Stimulated activated naive CD8-positive, alpha-beta T cell treated with anti-CD3 and anti-CD28 coated beads, Interleukin-15, Interleukin-2, amounts not matched to agents 100 U/mL and 50 U/mL, for 24 hours (primary cell): ENCODE measurements at regions not wholly inside any gene's neighbourhood (a gene's known extent, or its start where the extent isn't known, plus 50 kb on each side); places are given as distances from the start of the nearest gene placed in this dataset.
A peak's percentile ranks its signal among the peaks of the same experiment; 100 is the strongest.
"Not testable (repeated sequence)": the region's sequence is repeated elsewhere in the genome, so short reads cannot be mapped to it uniquely, and the experiment has no call there.

Source experiments
- ATAC-seq: fragments of 150-1000 bp; cut with Tn5 transposase; one replicate; pipeline ENCODE4 v1.10.0; 2021
- DNase-seq: peaks from one replicate; pipeline ENCODE4 v3.0.0; 2021

DNA sequence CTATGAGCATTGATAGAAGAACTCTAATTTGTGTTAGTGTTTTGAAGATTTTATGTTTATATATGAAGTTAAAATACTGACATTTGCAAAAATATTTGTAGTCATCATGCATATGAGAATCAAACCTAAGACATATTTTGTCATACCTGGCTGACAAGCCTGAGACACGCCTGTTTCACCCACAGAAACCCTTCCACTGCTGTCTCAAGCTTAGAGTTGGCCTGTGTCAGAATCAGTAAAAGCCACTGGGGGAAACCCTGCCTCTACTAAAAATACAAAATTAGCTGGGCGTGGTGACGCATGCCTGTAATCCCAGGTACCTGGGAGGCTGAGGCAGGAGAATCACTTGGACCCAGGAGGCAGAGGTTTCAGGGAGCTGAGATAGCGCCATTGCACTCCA, 218.0 kb upstream of the C1QTNF3 start:
- not testable (repeated sequence) for DNase-seq, ATAC-seq

DNA sequence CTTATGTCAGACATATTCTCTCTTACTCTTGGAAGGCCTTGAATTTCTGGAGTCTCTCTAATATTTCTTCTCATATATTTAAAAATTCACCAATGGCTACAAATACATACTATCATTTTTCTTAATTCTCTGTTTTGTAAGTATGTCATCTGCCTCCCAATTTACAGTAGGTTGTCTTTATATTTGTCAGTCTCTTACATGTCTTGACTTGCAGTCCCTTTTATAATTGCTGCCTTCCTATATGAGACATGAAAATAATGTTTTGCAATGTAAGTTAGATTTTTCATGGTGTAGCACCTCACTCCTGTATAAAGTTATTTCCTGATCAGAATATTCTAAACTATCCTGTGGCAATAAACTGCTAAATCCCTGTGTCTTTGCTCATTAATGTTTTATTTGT, 223.1 kb upstream of the C1QTNF3 start:
- not testable (repeated sequence) for ATAC-seq

DNA sequence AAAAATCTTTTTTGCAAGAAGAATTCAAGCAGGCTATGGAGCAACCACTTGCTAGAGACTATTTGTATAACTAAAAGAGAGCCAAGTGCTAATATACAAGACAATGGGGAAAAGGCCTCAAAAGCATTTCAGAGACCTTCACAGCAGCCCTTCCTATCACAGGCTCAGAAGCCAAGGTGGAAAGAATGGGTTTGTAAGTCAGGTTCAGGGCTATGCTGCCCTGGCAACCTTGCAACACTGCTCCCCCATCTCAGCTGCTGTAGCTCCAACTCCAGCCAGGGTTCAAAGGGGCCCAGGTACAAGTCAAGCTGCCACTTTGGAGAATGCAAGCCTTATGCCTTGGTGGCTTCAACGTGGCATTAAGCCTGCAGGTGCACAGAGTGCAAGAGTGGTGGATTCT, 253.7 kb upstream of the C1QTNF3 start:
- DNase-seq, ATAC-seq: not testable (repeated sequence)

More for the DNA sequence above, 223.1 kb upstream of the C1QTNF3 start:
- DNase-seq = not testable (repeated sequence)

DNA sequence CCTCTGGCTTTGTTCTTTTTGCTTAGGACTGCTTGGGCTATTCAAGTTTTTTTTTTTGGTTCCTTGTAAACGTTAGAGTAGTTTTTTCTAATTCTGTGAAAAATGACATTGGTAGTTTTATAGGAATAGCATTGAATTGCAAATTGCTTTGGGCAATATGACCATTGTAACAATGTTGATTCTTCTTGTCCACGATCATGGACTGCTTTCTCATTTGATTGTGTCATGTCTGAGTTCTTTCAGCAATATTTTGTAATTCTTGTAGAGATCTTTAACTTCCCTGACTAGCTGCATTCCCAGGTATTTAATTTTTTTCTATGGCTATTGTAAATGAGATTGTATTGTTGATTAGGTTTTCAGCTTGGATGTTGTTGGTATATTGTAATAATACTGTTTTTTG, 286.2 kb upstream of the C1QTNF3 start:
- DNase-seq, ATAC-seq: not testable (repeated sequence)

DNA sequence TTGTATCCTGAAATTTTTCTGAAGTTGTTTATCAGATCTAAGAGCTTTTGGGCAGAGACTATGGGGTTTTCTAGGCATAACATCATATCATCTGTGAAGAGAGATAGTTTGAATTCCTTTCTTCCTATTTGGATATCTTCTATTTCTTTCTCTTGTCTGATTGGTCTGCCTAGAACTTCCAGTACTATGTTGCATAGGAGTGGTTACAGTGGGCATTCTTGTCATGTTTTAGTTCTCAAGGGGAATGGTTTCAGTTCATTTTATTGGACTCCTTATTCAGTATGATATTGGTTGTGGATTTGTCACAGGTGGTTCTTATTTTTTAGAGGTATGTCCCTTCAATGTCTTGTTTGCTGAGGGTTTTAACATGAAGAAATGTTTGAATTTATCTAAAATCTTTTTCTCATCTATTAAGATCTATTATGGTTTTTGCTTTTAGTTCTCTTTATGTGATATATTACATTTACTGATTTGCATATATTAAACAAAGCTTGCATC, 286.6 kb upstream of the C1QTNF3 start:
- not testable (repeated sequence) for ATAC-seq, DNase-seq

DNA sequence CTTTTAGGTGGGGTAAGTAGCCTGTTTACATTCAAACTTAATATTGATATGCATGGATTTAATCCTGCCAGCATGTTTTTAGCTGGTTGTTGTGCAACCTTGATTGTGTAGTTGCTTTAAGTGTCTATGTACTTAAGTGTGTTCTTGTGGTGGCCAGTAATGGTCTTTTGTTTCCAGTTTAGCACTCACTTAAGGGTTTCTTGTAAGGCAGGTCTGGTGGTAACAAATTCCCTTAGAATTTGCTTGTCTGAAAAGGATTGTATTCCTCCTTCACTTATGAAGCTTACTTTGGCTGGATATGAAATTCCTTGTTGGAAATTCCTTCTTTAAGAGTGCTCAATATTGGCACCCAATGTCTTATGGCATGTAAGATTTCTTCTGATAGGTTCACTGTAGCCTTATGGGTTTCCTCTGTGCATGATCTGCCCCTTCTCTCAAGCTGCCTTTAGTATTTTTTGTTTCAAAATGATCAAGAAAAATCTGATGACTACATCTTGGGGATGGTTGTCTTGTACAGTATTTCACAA, 289.0 kb upstream of the C1QTNF3 start:
- not testable (repeated sequence) for DNase-seq

DNA sequence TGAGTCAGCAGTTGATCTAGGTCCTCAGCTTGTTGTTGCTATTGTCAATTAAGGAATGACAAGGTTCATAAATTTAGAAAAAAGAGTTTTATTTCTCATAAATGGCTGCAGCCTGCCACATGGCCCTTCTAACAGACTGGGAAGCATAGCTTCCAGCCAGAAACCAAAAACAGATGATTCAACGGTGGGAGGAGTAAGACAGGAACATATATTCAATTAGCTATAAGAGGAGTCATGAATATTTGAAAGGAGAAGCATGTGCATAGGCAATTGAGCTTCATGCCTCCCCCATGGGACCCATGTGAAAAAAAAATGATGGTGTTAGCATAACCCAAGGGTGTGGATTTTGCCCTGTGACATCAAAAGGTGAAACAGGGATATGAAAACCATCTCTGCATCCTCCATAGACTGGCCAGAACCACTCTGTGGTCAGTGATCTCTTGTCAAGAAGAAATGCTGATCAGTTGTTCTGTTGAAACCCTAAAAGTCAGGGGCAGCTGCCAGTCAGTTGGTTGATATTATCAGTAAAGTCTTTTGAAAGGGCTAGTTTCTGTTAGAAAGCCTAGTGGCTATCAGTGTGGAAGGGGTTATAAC, 296.5 kb upstream of the C1QTNF3 start:
- DNase-seq, ATAC-seq: not testable (repeated sequence)

More for the DNA sequence above, 289.0 kb upstream of the C1QTNF3 start:
- not testable (repeated sequence) for ATAC-seq

DNA sequence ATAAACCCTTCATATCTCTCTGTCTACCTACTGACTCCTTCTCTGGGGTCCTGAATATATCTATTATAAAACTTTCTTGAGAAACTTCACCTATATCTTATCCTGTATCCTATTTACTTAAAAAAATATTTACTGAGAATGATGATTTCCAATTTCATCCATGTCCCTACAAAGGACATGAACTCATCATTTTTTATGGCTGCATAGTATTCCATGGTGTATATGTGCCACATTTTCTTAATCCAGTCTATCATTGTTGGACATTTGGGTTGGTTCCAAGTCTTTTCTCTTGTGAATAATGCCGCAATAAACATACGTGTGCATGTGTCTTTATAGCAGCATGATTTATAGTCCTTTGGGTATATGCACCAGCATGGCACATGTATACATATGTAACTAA, 301.7 kb upstream of the RAI14 start:
- DNase-seq, ATAC-seq: not testable (repeated sequence)

DNA sequence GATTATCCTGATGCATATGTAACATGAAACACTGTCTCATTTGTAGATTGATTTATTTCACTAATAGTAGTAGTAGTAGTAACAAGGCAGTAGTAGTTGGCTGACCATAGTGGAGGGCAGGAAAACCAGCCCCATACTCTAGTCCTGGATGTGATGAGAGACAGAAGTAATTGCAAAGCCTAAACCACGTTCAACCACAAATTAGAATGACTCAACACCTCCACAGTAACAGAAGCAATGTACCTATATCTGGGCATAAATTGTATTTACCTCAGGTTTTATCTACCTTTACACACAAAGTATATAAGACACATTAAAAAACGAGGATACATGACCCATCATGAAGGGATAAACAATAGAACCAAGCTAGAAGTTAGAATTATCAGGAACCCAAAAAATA, 284.7 kb upstream of the RAI14 start:
- not testable (repeated sequence) for ATAC-seq, DNase-seq

DNA sequence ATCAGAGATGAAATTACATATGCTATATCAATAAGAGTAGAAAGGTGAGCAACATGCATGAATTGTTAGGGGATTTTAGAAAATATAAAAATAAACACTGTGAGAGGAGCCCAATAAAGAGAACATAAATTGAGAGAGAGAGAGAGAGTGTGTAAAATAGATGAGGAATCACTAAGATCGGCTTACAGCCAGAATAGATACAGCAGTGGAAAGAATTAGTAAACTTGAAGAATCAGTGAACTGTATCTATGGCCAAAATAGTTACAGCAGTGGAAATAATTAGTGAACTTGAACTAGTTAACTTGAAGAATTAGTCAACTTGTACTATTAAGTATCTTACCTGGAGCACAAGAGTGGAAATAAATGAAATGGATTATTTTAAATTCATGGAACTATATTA, 284.3 kb upstream of the RAI14 start:
- DNase-seq, ATAC-seq: not testable (repeated sequence)

DNA sequence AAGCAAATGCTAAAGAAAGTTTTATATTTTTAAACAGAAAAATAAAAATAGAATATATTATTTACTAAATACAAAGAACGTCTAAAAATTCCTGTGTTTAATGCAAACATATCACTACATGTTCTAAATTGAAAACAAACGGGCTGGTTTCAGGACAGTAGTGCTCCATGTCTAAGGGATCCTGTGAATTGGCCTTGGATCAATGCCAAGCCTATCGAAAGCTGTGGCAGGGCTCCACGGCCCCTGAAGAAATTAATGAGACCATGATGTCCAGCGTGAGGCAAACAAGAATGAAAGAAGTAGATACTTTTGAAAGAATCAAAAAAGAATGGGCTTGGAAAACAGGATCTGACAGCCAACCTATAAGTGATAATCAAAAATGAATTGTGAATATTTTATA, 283.4 kb upstream of the RAI14 start:
- not testable (repeated sequence) for ATAC-seq, DNase-seq

DNA sequence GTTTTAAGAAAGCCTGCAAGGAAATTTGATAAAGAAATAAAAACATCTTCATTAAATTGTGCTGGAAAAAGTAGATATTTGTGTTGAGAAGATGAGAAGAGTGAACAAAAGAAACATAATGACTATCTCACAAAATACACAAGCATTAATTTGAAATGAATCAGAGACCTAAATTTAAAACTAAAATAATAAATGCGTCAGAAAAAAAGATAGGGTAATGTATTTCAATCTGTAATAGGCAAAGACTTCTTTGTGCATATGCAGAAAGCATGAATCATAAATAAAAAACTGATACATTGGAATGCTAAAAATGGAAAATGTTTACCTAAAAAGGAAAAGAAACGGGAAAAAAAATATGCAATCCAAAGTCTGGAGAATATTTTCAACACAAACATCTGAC, 278.5 kb upstream of the RAI14 start:
- not testable (repeated sequence) for ATAC-seq, DNase-seq

DNA sequence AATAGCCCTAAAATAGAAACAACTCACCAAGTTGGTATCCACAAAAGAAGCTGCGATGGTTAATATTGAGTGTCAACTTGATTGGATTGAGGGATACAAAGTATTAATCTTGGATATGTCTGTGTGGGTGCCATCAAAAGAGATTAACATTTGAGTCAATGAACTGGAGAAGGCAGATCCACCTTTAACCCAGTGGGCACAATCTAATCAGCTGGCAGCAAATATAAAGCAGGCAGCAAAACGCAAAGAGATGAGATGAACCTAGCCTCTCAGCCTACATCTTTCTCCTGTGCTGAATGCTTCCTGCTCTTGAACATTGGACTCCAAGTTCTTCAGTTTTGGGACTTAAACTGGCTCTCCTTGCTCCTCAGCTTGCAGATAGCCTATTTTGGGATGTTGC, 277.6 kb upstream of the RAI14 start:
- not testable (repeated sequence) for DNase-seq, ATAC-seq

DNA sequence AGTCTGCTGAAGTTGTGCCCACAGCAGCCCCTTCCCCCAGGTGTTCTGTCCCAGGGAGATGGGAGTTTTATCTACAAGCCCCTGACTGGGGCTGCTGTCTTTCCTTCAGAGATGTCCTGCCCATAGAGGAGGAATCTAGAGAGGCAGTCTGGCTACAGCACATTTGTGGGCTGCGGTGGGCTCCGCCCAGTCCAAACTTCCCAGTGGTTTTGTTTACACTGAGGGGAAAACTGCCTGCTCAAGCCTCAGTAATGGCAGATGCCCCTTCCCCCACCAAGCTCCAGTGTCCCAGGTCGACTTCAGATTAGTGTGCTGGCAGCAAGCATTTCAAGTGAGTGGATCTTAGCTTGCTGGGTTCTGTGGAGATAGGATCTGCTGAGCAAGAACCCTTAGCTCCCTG, 267.4 kb upstream of the RAI14 start:
- not testable (repeated sequence) for DNase-seq, ATAC-seq

DNA sequence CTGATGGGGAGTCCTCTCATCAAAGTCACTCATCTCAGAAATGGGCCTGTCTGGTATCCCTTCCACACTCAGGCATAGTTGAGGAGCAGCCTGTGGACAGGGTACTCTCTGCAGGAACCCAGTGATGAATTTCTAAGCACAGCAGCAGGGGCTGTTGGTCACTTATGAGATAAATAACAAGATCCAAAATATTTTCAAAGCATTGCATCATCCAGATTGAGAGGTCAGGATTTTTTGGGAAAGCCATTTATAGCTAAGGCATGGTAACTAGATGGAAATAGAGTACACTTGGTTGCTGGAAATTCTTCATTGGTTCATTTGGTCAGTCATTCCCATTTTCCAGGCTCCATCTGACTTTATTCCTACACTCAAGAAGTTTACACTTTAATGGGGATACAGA, 246.8 kb upstream of the RAI14 start:
- DNase-seq (no peak), ATAC-seq (no peak)

DNA sequence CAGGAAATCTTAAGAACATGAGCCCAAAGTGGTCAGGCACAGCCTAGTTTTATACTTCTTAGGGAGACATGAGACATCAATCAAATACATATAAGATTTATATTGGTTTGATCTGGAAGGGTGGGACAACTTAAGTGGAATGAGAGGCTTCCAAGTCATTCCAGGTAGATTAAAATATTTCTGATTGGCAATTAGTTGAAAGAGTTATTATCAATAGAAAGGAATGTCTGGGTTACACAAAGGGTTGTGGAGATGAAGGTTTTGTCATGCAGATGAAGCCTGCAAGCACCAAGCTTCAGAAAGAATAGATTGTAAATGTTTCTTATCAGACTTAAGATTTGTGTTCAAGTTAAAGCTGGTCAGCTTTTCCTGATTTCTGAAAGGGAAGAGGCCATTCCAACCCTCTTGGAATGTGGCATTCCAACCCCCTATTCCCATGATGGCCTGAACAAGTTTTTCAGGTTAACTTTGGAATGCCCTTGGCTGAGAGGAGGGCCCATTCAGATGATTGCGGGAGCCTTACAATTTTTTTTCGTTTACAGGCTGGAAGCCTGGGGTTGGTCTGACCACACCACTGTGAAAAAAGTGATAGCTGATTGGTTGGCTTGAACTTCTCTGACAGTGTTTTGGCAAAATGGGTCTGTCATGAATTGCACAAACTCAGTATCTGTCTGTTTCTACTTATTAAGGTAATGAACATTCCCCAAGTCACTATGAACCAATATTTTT, 245.6 kb upstream of the RAI14 start:
- no peak for ATAC-seq
- DNase-seq = no peak

DNA sequence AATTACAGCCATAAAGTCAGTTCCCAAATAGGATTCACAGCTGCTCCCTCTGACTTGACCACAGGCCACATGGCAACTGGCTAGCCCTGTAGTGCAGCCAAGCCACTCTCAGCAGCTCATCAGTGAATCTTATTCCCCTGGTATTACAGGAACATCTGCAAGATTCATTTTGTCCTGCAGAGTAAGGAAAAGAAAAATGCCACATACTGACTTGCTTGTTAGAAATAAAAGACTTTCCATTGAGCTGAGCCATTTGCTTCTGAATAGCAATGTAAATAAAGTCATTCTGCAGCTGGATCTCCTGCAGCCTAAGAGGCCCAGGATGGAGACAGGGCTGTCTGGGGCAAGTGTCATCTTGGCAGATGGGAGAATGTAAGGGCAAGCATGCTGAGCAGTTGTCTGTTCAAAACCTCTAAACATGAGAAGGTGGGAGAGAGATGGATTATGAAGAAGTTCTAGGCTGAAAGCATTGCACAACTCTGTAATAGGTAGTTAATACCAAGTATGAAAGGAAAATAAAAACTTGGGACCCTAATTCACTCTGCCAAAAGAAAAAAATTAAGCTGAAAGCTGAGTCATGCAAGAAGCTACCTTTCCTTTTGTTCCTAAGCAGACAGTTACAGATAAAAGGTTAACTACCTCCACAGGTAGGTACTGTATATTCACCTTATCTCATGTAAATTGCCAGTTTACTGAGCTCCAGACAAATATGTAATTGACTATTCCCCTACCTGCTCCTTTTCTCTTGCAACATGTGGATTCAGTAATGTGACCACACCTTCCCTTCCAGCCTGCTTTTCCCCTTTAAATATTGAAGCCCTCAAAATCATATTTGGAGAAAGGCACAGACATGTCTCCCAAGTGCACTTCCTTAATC, 244.4 kb upstream of the RAI14 start:
- no peak for ATAC-seq
- no peak for DNase-seq

DNA sequence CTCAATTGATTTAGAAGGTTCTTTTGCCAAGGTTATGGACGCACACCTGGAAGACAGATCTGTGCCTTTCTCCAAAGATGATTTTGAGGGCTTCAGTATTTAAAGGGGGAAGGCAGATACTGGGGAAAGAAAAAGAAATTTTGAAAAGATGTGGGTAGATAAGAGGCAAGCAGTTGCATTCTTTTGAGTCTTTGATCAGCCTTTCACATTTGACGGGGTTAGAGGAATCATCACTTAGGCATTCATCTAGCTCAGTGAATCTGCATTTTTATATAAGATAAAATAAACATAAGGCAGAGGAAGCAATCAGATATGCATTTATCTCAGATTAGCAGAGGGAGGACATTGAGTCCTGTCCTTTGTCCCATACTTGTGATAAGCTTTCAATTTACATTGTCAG, 243.4 kb upstream of the RAI14 start:
- DNase-seq (no peak), ATAC-seq (no peak)

DNA sequence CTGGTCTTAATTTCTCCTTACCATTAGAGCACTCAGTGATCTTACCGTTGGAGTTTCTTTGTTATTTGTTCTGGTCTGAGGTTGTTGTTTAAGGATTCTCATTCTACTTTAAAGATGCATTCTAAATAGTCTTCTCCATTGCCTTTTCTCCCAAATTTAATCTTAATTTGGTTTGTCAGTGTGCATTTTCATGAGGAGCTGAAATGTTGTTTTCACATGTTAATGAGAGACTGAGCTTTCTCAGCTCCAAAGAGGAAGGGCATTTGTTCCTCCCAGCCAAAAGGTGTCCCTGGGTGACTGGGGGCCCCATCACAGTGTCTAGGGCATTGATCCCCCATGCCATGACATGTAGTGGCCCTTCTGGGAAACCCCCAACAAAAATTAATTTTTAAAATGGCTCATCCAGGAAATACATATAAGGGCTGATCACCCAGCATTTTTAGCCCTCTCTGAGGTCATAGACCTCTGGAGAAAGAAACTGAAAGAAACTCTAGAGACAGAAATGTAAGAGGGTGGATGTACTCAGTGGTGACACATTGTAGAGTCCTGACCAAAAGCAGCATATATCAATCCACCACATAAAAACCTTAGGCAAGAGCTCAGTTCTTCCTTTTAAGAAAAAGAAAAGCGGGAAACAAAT, 240.4 kb upstream of the RAI14 start:
- DNase-seq (no peak), ATAC-seq (peak; percentile 81)

DNA sequence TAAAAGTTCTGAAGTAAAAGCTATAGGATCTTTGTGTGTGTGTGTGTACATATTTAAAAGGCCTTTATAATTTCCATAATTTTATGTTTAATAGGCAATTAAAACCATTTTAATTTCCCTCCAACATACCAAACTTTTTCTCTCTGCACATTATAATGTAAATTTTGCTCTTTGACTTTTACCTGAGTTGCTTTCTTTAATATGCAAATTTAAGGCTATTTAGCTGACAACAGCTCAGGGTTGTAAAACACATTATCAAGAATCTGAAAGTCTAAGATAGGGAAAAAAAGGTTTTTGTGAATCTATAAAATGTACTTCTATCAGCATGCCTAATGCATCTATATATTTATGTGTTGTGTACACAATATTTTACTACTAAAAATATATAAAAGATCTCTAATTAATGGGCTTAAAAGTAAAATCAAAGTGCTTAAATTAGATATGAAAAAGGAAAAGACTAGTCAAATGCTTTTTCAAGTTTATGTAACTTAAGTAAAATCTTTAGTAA, 239.6 kb upstream of the RAI14 start:
- ATAC-seq (no peak), DNase-seq (no peak)

DNA sequence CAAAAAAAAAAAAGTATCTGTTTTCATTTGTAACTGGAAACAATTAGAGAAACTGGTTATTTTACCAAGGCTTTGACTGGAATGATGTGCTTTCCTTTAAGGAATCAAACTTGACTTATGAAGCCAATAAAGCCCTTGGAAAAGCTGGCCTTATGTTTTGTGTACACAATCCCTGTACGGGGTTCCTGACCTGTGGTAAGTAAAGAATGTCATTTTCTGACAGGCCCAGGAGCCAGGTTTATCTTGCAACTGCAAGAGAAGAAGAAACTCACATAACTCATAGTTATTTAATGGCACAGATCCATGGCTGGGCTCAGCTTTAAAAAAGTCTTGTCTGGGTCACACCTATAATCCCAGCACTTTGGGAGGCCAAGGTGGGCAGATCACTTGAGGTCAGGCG, 235.9 kb upstream of the RAI14 start:
- not testable (repeated sequence) for DNase-seq, ATAC-seq
